Neuronal stem cell (in vitro differentiated cells): ENCODE measurements at regions not wholly inside any gene's neighbourhood (a gene's known extent, or its start where the extent isn't known, plus 50 kb on each side); places are given as distances from the start of the nearest gene placed in this dataset.
A peak's percentile ranks its signal among the peaks of the same experiment; 100 is the strongest.

Source experiments
- DNase-seq: peaks from one replicate; pipeline ENCODE4 v3.0.0-alpha.2; 2013; ENCODE audit warnings: low spot score
- H2AFZ ChIP-seq: one replicate; pipeline ENCODE4 v1.6.1; 2013; ENCODE audit warnings: mild to moderate bottlenecking, low read length, inconsistent platforms
- H2AK5ac ChIP-seq: 2 replicates; pipeline ENCODE4 v1.6.1; 2013; ENCODE audit warnings: low read depth, mild to moderate bottlenecking, inconsistent platforms, low read length, moderate library complexity, mixed read lengths
- H2BK120ac ChIP-seq: 2 replicates; pipeline ENCODE4 v1.6.1; 2013; ENCODE audit warnings: low read depth, mild to moderate bottlenecking, inconsistent platforms, low read length, moderate library complexity, mixed read lengths
- H2BK12ac ChIP-seq: one replicate; pipeline ENCODE4 v1.6.1; 2013; ENCODE audit warnings: low read length, inconsistent platforms
- H2BK15ac ChIP-seq: 2 replicates; pipeline ENCODE4 v1.6.1; 2013; ENCODE audit warnings: mild to moderate bottlenecking, low read length, inconsistent platforms, mixed read lengths
- H2BK5ac ChIP-seq: one replicate; pipeline ENCODE4 v1.6.1; 2013; ENCODE audit warnings: inconsistent platforms, mild to moderate bottlenecking, low read length, moderate library complexity
- H3K14ac ChIP-seq: one replicate; pipeline ENCODE4 v1.6.1; 2013; ENCODE audit warnings: low read length, inconsistent platforms
- H3K18ac ChIP-seq: 2 replicates; pipeline ENCODE4 v1.6.1; 2013; ENCODE audit warnings: low read length, inconsistent platforms
- H3K23ac ChIP-seq: 2 replicates; pipeline ENCODE4 v1.6.1; 2013; ENCODE audit warnings: low read depth, mild to moderate bottlenecking, mixed read lengths, low read length, inconsistent platforms; ENCODE audit not compliant: poor library complexity
- H3K27ac ChIP-seq: replicated peaks from 3 replicates; pipeline ENCODE4 v1.5.1; 2013; ENCODE audit warnings: low read length, inconsistent platforms
- H3K27me3 ChIP-seq, 3 experiments: 2 replicates each; pipeline ENCODE4 v1.6.1; 2013; ENCODE audit warnings: low read length in 3 of 3, mild to moderate bottlenecking in 2 of 3, inconsistent platforms in 1 of 3, low read depth in 1 of 3, mixed read lengths in 1 of 3, moderate library complexity in 1 of 3; ENCODE audit not compliant: control insufficient read depth in 3 of 3, insufficient read depth in 3 of 3
- H3K36me3 ChIP-seq, 2 donors: replicated peaks in 1 of 2; 2 replicates each; pipeline ENCODE4 v1.6.1; 2013; ENCODE audit warnings: low read length in 2 of 2; ENCODE audit not compliant: control insufficient read depth in 2 of 2, insufficient read depth in 2 of 2
- H3K4ac ChIP-seq: 2 replicates; pipeline ENCODE4 v1.6.1; 2013; ENCODE audit warnings: inconsistent platforms, mild to moderate bottlenecking, low read length, moderate library complexity
- H3K4me1 ChIP-seq, 2 donors: 1 replicate in 1 of 2; 2 replicates in 1 of 2; pipeline ENCODE4 v1.6.1; 2013; ENCODE audit warnings: low read length in 2 of 2, low read depth in 1 of 2; ENCODE audit not compliant: control insufficient read depth in 2 of 2, insufficient read depth in 1 of 2
- H3K4me2 ChIP-seq: one replicate; pipeline ENCODE4 v1.6.1; 2013; ENCODE audit warnings: mild to moderate bottlenecking, low read length, inconsistent platforms; ENCODE audit not compliant: insufficient read depth, poor library complexity, severe bottlenecking
- H3K4me3 ChIP-seq, 2 donors: 2 replicates each; pipeline ENCODE4 v1.5.1; 2013; ENCODE audit warnings: low read length in 2 of 2, mild to moderate bottlenecking in 2 of 2, inconsistent platforms in 1 of 2, moderate library complexity in 1 of 2
- H3K79me1 ChIP-seq: one replicate; pipeline ENCODE4 v1.6.1; 2013; ENCODE audit warnings: low read depth, mild to moderate bottlenecking, inconsistent platforms, low read length, moderate library complexity
- H3K9ac ChIP-seq: one replicate; pipeline ENCODE4 v1.6.1; 2013; ENCODE audit warnings: mild to moderate bottlenecking, low read depth, low read length, inconsistent platforms; ENCODE audit not compliant: poor library complexity
- H3K9me3 ChIP-seq, 2 donors: replicated peaks in 1 of 2; 2 replicates each; pipeline versions ENCODE3 to v1.6.1; 2013; ENCODE audit warnings: low read length in 2 of 2, mild to moderate bottlenecking in 2 of 2, inconsistent platforms in 1 of 2, low read depth in 1 of 2, mixed read lengths in 1 of 2, moderate library complexity in 1 of 2; ENCODE audit not compliant: control insufficient read depth in 2 of 2, insufficient read depth in 1 of 2
- H4K8ac ChIP-seq: one replicate; pipeline ENCODE4 v1.6.1; 2013; ENCODE audit warnings: low read depth, mild to moderate bottlenecking, inconsistent platforms, low read length, moderate library complexity
- H4K91ac ChIP-seq: one replicate; pipeline ENCODE4 v1.6.1; 2013; ENCODE audit warnings: low read length, low read depth, mild to moderate bottlenecking, inconsistent platforms; ENCODE audit not compliant: poor library complexity
- WGBS, 2 donors: extraction: QIAGEN DNeasy Blood & Tissue Kit; methylation state at CpG; one replicate each; pipeline ENCODE4 v1.1.7; 2013; ENCODE audit warnings: missing lambda C conversion rate in 2 of 2, mixed read lengths in 1 of 2; ENCODE audit not compliant: insufficient read length in 2 of 2, insufficient replicate concordance in 1 of 2; ENCODE audit errors: extremely low coverage in 2 of 2; 5-methylcytosine and 5-hydroxymethylcytosine counted together

GRCh38 chr14:25140411-25140810 is 90.5 kb upstream of the STXBP6 start:
- H2BK12ac ChIP-seq: no peak overlapping the region
- H2AK5ac ChIP-seq: no peak overlapping the region
- no peak overlapping the region for H3K23ac ChIP-seq
- H3K9ac ChIP-seq: no peak overlapping the region
- no peaks in the 10 kb centered on the region for H3K79me1 ChIP-seq
- no peak overlapping the region for H3K4me3 ChIP-seq
- H4K8ac ChIP-seq: no peak overlapping the region
- no peak overlapping the region for H2BK5ac ChIP-seq
- no peak for DNase-seq
- no peak overlapping the region for H2BK15ac ChIP-seq
- H3K18ac ChIP-seq: no peak overlapping the region
- WGBS, 2 donors: no CpG with 5 or more reads among the region's 2 CpGs
- no peak overlapping the region for H3K4ac ChIP-seq
- H4K91ac ChIP-seq: no peak overlapping the region
- H2AFZ ChIP-seq: no peak overlapping the region
- H3K27ac ChIP-seq: no peak overlapping the region
- no peak overlapping the region for H2BK120ac ChIP-seq
- peaks cover 0 to 2% of the 10 kb centered on the region in 2 donors for H3K4me1 ChIP-seq
- no peak overlapping the region for H3K4me2 ChIP-seq
- no peaks in the 10 kb centered on the region for H3K9me3 ChIP-seq
- no peaks in the 10 kb centered on the region for H3K27me3 ChIP-seq
- no peak overlapping the region for H3K14ac ChIP-seq
- no peaks in the 10 kb centered on the region for H3K36me3 ChIP-seq

GRCh38 chr14:25136811-25137210 is 86.9 kb upstream of the STXBP6 start:
- no peak overlapping the region for H2AFZ ChIP-seq
- WGBS, 2 donors: no CpG with 5 or more reads among the region's 5 CpGs

GRCh38 chr14:25134184-25134583 is 84.2 kb upstream of the STXBP6 start:
- Histone ChIP-seq H3K9ac (no peak overlapping the region), H3K14ac (no peak overlapping the region), H2BK12ac (no peak overlapping the region), H3K27ac (no peak overlapping the region), H3K27me3 (no peaks in the 10 kb centered on the region), H2BK120ac (no peak overlapping the region), H4K8ac (no peak overlapping the region), H2AFZ (no peak overlapping the region), H3K4me3 (no peak overlapping the region), H3K36me3 (no peaks in the 10 kb centered on the region), H3K23ac (no peak overlapping the region), H2BK15ac (no peak overlapping the region), H3K4me2 (no peak overlapping the region), H3K4ac (no peak overlapping the region), H2AK5ac (no peak overlapping the region), H3K9me3 (no peaks in the 10 kb centered on the region), H4K91ac (no peak overlapping the region), H2BK5ac (no peak overlapping the region), H3K4me1 (peaks cover 0 to 5% of the 10 kb centered on the region in 2 donors), H3K79me1 (no peaks in the 10 kb centered on the region), H3K18ac (no peak overlapping the region)
- WGBS, 2 donors: no CpG with 5 or more reads among the region's 5 CpGs
- no peak for DNase-seq

More at GRCh38 chr14:25136811-25137210, 86.9 kb upstream of the STXBP6 start:
- Histone ChIP-seq H2BK15ac (peak overlapping the region; percentile 30), H3K4ac (no peak overlapping the region), H3K9me3 (no peaks in the 10 kb centered on the region), H2BK12ac (no peak overlapping the region), H3K14ac (no peak overlapping the region), H4K8ac (no peak overlapping the region), H4K91ac (no peak overlapping the region), H3K36me3 (no peaks in the 10 kb centered on the region), H3K4me2 (no peak overlapping the region), H2BK120ac (no peak overlapping the region), H2BK5ac (no peak overlapping the region), H3K23ac (no peak overlapping the region), H3K27ac (no peak overlapping the region), H3K18ac (peak overlapping the region; percentile 39), H3K4me3 (no peak overlapping the region), H3K9ac (no peak overlapping the region), H3K79me1 (no peaks in the 10 kb centered on the region), H3K4me1 (peaks cover 0 to 5% of the 10 kb centered on the region in 2 donors), H2AK5ac (no peak overlapping the region), H3K27me3 (no peaks in the 10 kb centered on the region)
- no peak for DNase-seq

- H3K36me3 ChIP-seq: no peaks in the 10 kb centered on the region
- H3K18ac ChIP-seq: no peak overlapping the region
- H3K4ac ChIP-seq: no peak overlapping the region
- no peak overlapping the region for H2BK5ac ChIP-seq
- no peak overlapping the region for H2BK15ac ChIP-seq
- H3K9me3 ChIP-seq: no peaks in the 10 kb centered on the region
- peaks cover 0 to 5% of the 10 kb centered on the region in 2 donors for H3K4me1 ChIP-seq
- H4K8ac ChIP-seq: no peak overlapping the region
- peak; percentile 62 for DNase-seq
- H3K27me3 ChIP-seq: no peaks in the 10 kb centered on the region
- no peak overlapping the region for H4K91ac ChIP-seq
- H3K27ac ChIP-seq: no peak overlapping the region
- no peak overlapping the region for H2BK120ac ChIP-seq
- H3K9ac ChIP-seq: no peak overlapping the region
- no peak overlapping the region for H2AK5ac ChIP-seq
- no peaks in the 10 kb centered on the region for H3K79me1 ChIP-seq
- H3K4me3 ChIP-seq: no peak overlapping the region
- no peak overlapping the region for H3K23ac ChIP-seq
- no peak overlapping the region for H2BK12ac ChIP-seq
- H3K14ac ChIP-seq: no peak overlapping the region
- peak overlapping the region; percentile 65 for H2AFZ ChIP-seq
- no peak overlapping the region for H3K4me2 ChIP-seq
- WGBS, 2 donors: 100% methylated on average over 2 of the region's 20 CpGs; no CpG with 5 or more reads in 1 of the 2 donors
Measured at GRCh38 chr14:25132732-25133422, 82.9 kb upstream of the STXBP6 start.
